ENCODE measurements at regions not wholly inside any gene's neighbourhood (a gene's known extent, or its start where the extent isn't known, plus 50 kb on each side); places are given as distances from the start of the nearest gene placed in this dataset.

GRCh38 chr12:127381043-127381668 lies 885.8 kb upstream of the TMEM132C start:
- no peaks in the 10 kb centered on the region for H3K27me3 ChIP-seq (replicated peaks; ENCODE audit: insufficient read depth)
- peak overlapping the region; percentile 76 for H2AFZ ChIP-seq
- TF ChIP-seq EZH2phosphoT487 (IDR thresholded peaks at IDR 0.05; ENCODE audit: insufficient read depth, low read depth): no peak
- TF ChIP-seq EZH2 (IDR thresholded peaks at IDR 0.05; ENCODE audit: insufficient read depth, poor library complexity, severe bottlenecking): no peak
- peaks cover 5% of the 10 kb centered on the region; the same call in 1 of the 2 replicates for H3K4me1 ChIP-seq (ENCODE audit: insufficient read depth)
- no peaks in the 10 kb centered on the region for H3K9me2 ChIP-seq (ENCODE audit: insufficient read depth)
- peak overlapping the region; percentile 71 for H3K4me3 ChIP-seq
- WGBS, 2 experiments (ENCODE audit: low coverage in 1 of 2, low lambda C conversion rate in 2 of 2, missing lambda C conversion rate in 2 of 2): 5 to 6% methylated on average over 31 to 32 of the region's 33 CpGs
- peak overlapping the region; percentile 92 for H3K4me2 ChIP-seq (ENCODE audit: unreplicated experiment)
- H3K79me2 ChIP-seq (ENCODE audit: insufficient read depth): no peaks in the 10 kb centered on the region
- H4K20me1 ChIP-seq (ENCODE audit: insufficient read depth): no peaks in the 10 kb centered on the region
- no peaks in the 10 kb centered on the region for H3K9me3 ChIP-seq (ENCODE audit: low read depth)
- H3F3A ChIP-seq (ENCODE audit: insufficient read depth): no peaks in the 10 kb centered on the region
- peak; percentile 57 for DNase-seq
- H3K9ac ChIP-seq: no peak overlapping the region
- no peak overlapping the region for H3K27ac ChIP-seq
- H3K36me3 ChIP-seq (ENCODE audit: low read depth): no peaks in the 10 kb centered on the region
- in situ Hi-C loops (cut with MboI): loop anchor here (25.0 kb wide), 1 partner anchor 531 kb away; no protein-coding TSS in a partner anchor

- H3K9me2 ChIP-seq (ENCODE audit: insufficient read depth): no peaks in the 10 kb centered on the region
- no peaks in the 10 kb centered on the region for H4K20me1 ChIP-seq (ENCODE audit: insufficient read depth)
- H3K9ac ChIP-seq: no peak overlapping the region
- H3K4me2 ChIP-seq (ENCODE audit: unreplicated experiment): no peak overlapping the region
- no peaks in the 10 kb centered on the region for H3K27me3 ChIP-seq (replicated peaks; ENCODE audit: insufficient read depth)
- H3K36me3 ChIP-seq (ENCODE audit: low read depth): no peaks in the 10 kb centered on the region
- H3F3A ChIP-seq (ENCODE audit: insufficient read depth): no peaks in the 10 kb centered on the region
- no peak for DNase-seq
- no peak overlapping the region for H3K27ac ChIP-seq
- H2AFZ ChIP-seq: no peak overlapping the region
- peaks cover 5% of the 10 kb centered on the region; the same call in 1 of the 2 replicates for H3K4me1 ChIP-seq (ENCODE audit: insufficient read depth)
- no peak overlapping the region for H3K4me3 ChIP-seq
- in situ Hi-C loops (cut with MboI): loop anchor here (25.0 kb wide), 1 partner anchor 531 kb away; no protein-coding TSS in a partner anchor
- no peaks in the 10 kb centered on the region for H3K9me3 ChIP-seq (ENCODE audit: low read depth)
- H3K79me2 ChIP-seq (ENCODE audit: insufficient read depth): no peaks in the 10 kb centered on the region
- TF ChIP-seq EZH2 (IDR thresholded peaks at IDR 0.05; ENCODE audit: insufficient read depth, poor library complexity, severe bottlenecking) (no peak), EZH2phosphoT487 (IDR thresholded peaks at IDR 0.05; ENCODE audit: insufficient read depth, low read depth) (no peak)
- 52 to 56% methylated on average over 6 of the region's 6 CpGs for WGBS, 2 experiments (ENCODE audit: low coverage in 1 of 2, low lambda C conversion rate in 2 of 2, missing lambda C conversion rate in 2 of 2)
Measured at GRCh38 chr12:127381681-127382080, 885.3 kb upstream of the TMEM132C start.

- no peaks in the 10 kb centered on the region for H3K79me2 ChIP-seq (ENCODE audit: insufficient read depth)
- H4K20me1 ChIP-seq (ENCODE audit: insufficient read depth): no peaks in the 10 kb centered on the region
- peak; percentile 64 for DNase-seq
- 18 to 22% methylated on average over 8 of the region's 8 CpGs for WGBS, 2 experiments (ENCODE audit: low coverage in 1 of 2, low lambda C conversion rate in 2 of 2, missing lambda C conversion rate in 2 of 2)
- no peaks in the 10 kb centered on the region for H3K27me3 ChIP-seq (replicated peaks; ENCODE audit: insufficient read depth)
- no peak overlapping the region for H3K4me2 ChIP-seq (ENCODE audit: unreplicated experiment)
- no peak overlapping the region for H3K9ac ChIP-seq
- no peak overlapping the region for H2AFZ ChIP-seq
- in situ Hi-C loops (cut with MboI): loop anchor here (25.0 kb wide), 1 partner anchor 529 kb away; no protein-coding TSS in a partner anchor
- H3K4me3 ChIP-seq: no peak overlapping the region
- peaks cover 5% of the 10 kb centered on the region; the same call in 1 of the 2 replicates for H3K4me1 ChIP-seq (ENCODE audit: insufficient read depth)
- H3K9me2 ChIP-seq (ENCODE audit: insufficient read depth): no peaks in the 10 kb centered on the region
- no peak for TF ChIP-seq EZH2phosphoT487 (IDR thresholded peaks at IDR 0.05; ENCODE audit: insufficient read depth, low read depth)
- no peak for TF ChIP-seq EZH2 (IDR thresholded peaks at IDR 0.05; ENCODE audit: insufficient read depth, poor library complexity, severe bottlenecking)
- H3F3A ChIP-seq (ENCODE audit: insufficient read depth): no peaks in the 10 kb centered on the region
- H3K9me3 ChIP-seq (ENCODE audit: low read depth): no peaks in the 10 kb centered on the region
- no peak overlapping the region for H3K27ac ChIP-seq
- H3K36me3 ChIP-seq (ENCODE audit: low read depth): no peaks in the 10 kb centered on the region
Measured at GRCh38 chr12:127383281-127383680, 883.7 kb upstream of the TMEM132C start.

DNA sequence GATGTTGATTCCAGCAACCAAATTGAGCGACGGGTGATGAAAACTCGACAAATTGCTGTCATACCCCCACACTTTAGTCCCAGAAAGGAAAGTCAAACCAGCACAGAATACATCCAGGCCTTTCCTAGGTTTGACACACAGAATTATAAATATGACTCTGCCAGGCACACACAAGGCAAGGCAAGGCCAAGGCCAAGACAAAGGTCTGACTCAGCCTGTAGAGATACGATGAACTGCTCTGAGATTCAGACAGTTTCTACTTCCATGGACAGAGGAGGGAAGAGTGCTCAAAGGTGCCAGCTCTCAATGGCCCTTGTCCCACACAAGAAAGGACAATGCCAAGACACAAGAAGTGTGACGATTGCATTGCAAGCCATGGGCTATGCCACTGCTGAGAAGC lies 880.2 kb upstream of the TMEM132C start:
- no peaks in the 10 kb centered on the region for H4K20me1 ChIP-seq (ENCODE audit: insufficient read depth)
- H3F3A ChIP-seq (ENCODE audit: insufficient read depth): no peaks in the 10 kb centered on the region
- H3K4me3 ChIP-seq: no peak overlapping the region
- no peak overlapping the region for H2AFZ ChIP-seq
- TF ChIP-seq EZH2 (IDR thresholded peaks at IDR 0.05; ENCODE audit: insufficient read depth, poor library complexity, severe bottlenecking): no peak
- TF ChIP-seq EZH2phosphoT487 (IDR thresholded peaks at IDR 0.05; ENCODE audit: insufficient read depth, low read depth): no peak
- H3K4me1 ChIP-seq (ENCODE audit: insufficient read depth): peaks cover 9% of the 10 kb centered on the region; the same call in 1 of the 2 replicates
- H3K36me3 ChIP-seq (ENCODE audit: low read depth): no peaks in the 10 kb centered on the region
- no peaks in the 10 kb centered on the region for H3K27me3 ChIP-seq (replicated peaks; ENCODE audit: insufficient read depth)
- no peaks in the 10 kb centered on the region for H3K79me2 ChIP-seq (ENCODE audit: insufficient read depth)
- no peak overlapping the region for H3K4me2 ChIP-seq (ENCODE audit: unreplicated experiment)
- no peak for DNase-seq
- H3K9me2 ChIP-seq (ENCODE audit: insufficient read depth): no peaks in the 10 kb centered on the region
- H3K9me3 ChIP-seq (ENCODE audit: low read depth): no peaks in the 10 kb centered on the region
- no peak overlapping the region for H3K9ac ChIP-seq
- in situ Hi-C loops (cut with MboI): loop anchor here (25.0 kb wide), 1 partner anchor 526 kb away; no protein-coding TSS in a partner anchor
- 58 to 60% methylated on average over 5 of the region's 5 CpGs for WGBS, 2 experiments (ENCODE audit: low coverage in 1 of 2, low lambda C conversion rate in 2 of 2, missing lambda C conversion rate in 2 of 2)
- H3K27ac ChIP-seq: no peak overlapping the region

All from GM23248 (cell line).